ENCODE measurements at regions not wholly inside any gene's neighbourhood (a gene's known extent, or its start where the extent isn't known, plus 50 kb on each side); places are given as distances from the start of the nearest gene placed in this dataset.
"Not testable (repeated sequence)": the region's sequence is repeated elsewhere in the genome, so short reads cannot be mapped to it uniquely, and the experiment has no call there.

DNA sequence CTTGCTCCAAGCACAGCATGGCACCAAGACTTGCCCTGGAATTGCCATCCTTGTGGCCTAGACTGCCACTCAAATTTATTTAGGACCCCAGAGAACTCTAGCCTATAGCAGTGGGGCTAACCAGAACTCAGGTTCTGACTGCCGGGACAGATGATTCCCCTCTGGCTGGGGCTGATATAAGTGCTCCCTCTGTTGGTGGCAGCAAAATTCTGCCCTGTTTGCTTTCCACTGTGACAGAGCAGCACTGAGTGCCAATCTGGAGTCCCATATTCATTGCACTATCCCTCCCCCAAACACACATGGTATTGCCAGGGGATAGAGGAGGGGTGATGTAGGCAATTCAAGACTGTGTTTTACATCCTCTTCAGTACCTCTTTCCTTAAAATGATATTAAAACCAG, 1081.9 kb downstream of the FAT4 start:
- intact Hi-C loops (cut with DNase I; ENCODE audit: low total_unique reads): no loop called here
- H3K4me3 ChIP-seq (ENCODE audit: low read depth, poor library complexity, severe bottlenecking): peak overlapping the region; percentile 14
- no peak for DNase-seq (ENCODE audit: low spot score in 2 of 2)
- no peak for TF ChIP-seq POLR2A (IDR thresholded peaks at IDR 0.05)
- 94 to 100% methylated on average over 1 of the region's 1 CpG for WGBS, 2 donors

DNA sequence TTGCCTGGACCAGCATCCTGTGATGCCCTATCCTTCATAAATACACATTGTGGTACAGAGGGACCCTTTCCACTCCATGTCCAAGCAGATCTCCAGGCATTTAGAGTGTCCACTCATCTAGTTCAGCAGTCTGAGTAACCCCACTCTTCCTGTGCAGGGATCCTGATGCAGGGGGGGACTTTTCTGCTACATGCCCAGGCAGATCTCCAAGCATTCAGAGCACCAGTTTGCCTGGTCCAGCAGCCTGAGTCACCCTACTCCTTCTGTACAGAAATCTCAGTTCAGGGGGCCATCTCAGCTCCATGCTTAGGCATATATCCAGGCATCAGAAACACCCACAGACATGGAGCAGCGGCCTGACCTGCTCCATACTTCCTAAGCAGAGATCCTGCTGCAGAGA, 1089.8 kb downstream of the FAT4 start:
- intact Hi-C loops (cut with DNase I; ENCODE audit: low total_unique reads): no loop called here
- 40 to 91% methylated on average over 1 of the region's 1 CpG for WGBS, 2 donors
- H3K4me3 ChIP-seq (ENCODE audit: low read depth, poor library complexity, severe bottlenecking): no peak overlapping the region
- TF ChIP-seq POLR2A (IDR thresholded peaks at IDR 0.05): no peak
- TF ChIP-seq, protein P1, sequence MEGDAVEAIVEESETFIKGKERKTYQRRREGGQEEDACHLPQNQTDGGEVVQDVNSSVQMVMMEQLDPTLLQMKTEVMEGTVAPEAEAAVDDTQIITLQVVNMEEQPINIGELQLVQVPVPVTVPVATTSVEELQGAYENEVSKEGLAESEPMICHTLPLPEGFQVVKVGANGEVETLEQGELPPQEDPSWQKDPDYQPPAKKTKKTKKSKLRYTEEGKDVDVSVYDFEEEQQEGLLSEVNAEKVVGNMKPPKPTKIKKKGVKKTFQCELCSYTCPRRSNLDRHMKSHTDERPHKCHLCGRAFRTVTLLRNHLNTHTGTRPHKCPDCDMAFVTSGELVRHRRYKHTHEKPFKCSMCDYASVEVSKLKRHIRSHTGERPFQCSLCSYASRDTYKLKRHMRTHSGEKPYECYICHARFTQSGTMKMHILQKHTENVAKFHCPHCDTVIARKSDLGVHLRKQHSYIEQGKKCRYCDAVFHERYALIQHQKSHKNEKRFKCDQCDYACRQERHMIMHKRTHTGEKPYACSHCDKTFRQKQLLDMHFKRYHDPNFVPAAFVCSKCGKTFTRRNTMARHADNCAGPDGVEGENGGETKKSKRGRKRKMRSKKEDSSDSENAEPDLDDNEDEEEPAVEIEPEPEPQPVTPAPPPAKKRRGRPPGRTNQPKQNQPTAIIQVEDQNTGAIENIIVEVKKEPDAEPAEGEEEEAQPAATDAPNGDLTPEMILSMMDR (IDR thresholded peaks at IDR 0.05): no peak
- no peak for DNase-seq (ENCODE audit: low spot score in 2 of 2)

DNA sequence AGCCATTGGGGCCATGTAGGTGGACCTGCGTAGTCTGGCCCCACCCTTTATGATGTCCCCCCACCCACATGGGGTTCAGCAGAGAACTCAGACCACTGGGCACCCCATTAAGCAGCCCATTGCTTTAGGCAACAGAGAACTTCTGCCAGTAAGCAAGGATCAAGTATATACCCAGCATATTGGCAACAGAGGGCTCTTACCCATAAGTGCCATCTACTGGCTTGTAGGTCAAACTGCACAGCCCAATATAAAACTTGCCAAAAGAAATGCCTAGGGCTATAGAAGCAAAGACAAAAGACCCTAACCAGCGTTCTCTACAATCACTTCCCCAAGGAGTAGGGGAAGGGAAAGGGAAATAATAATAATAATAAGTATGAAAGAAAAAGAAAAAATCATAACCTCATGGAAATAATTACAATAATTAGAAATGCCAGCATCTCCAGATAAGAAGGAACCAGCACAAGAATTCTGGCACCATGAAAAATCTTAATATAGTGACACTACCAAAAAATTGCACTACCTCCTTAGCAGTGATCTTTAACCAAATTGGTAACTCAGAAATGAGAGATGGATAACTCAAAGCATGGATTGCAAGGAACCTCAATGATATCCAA, 1090.7 kb downstream of the FAT4 start:
- no peak for DNase-seq (ENCODE audit: low spot score in 2 of 2)
- no peak overlapping the region for H3K4me3 ChIP-seq (ENCODE audit: low read depth, poor library complexity, severe bottlenecking)
- intact Hi-C loops (cut with DNase I; ENCODE audit: low total_unique reads): no loop called here
- TF ChIP-seq, protein P1 (IDR thresholded peaks at IDR 0.05): no peak
- TF ChIP-seq POLR2A (IDR thresholded peaks at IDR 0.05): no peak
- WGBS, 2 donors: 66 to 69% methylated on average over 2 of the region's 2 CpGs

DNA sequence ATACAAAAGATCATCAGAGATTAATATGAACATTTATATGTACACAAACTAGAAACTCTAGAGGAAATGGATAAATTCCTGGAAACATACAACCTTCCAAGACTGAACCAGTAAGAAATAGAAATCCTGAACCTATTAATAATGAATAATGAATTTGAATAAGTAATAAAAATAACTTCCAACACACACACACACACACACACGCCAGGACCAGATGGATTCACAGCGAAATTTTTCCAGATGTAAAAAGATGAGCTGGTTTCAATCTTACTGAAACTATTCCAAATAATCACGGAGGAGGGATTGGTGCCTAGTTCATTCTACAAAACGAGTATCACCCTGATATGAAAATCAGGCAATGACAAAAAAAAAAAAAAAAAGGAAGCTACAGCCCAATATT, 1095.0 kb downstream of the FAT4 start:
- intact Hi-C loops (cut with DNase I; ENCODE audit: low total_unique reads): no loop called here
- TF ChIP-seq, protein P1 (IDR thresholded peaks at IDR 0.05): no peak
- no peak for TF ChIP-seq POLR2A (IDR thresholded peaks at IDR 0.05)
- H3K4me3 ChIP-seq (ENCODE audit: low read depth, poor library complexity, severe bottlenecking): no peak overlapping the region
- DNase-seq (ENCODE audit: low spot score in 2 of 2): no peak
- WGBS, 2 donors: 58 to 68% methylated on average over 4 of the region's 4 CpGs

DNA sequence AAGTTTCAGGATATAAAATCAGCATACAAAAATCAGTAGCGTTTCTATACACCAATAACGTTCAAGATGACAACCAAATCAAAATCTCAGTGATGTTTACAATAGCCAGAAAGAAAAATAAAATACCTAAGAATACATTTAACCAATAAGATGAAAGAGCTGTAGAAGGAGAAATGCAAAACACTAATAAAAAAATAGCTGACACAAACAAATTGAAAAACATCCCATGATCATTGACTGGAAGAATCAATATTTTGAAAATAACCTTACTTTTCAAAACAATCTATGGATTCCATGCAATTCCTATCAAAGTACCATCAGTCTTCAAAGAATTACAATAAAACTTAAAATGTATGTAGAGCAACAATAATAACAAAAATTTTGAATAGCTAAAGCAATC, 1096.3 kb downstream of the FAT4 start:
- no peak for DNase-seq (ENCODE audit: low spot score in 2 of 2)
- 77 to 95% methylated on average over 2 of the region's 2 CpGs for WGBS, 2 donors
- intact Hi-C loops (cut with DNase I; ENCODE audit: low total_unique reads): no loop called here
- TF ChIP-seq, protein P1 (IDR thresholded peaks at IDR 0.05): no peak
- TF ChIP-seq POLR2A (IDR thresholded peaks at IDR 0.05): no peak
- H3K4me3 ChIP-seq (ENCODE audit: low read depth, poor library complexity, severe bottlenecking): no peak overlapping the region

DNA sequence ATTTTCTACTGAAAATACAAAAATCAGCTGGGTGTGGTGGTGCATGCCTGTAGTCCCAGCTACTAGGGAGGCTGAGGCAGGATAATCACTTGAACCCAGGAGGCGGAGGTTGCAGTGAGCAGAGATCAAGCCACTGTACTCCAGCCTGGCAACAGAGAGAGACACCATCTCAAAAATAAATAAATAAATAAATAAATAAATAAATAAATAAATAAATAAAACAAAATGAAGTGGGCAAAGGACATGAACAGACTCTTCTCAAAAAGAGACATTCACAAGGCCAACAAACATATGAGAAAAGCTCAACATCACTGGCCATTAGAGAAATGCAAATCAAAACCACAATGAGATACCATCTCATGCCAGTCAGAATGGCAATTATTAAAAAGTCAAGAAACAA, 1097.6 kb downstream of the FAT4 start:
- WGBS, 2 donors: 100% methylated on average over 1 of the region's 1 CpG
- H3K4me3 ChIP-seq (ENCODE audit: low read depth, poor library complexity, severe bottlenecking); DNase-seq (ENCODE audit: low spot score in 2 of 2); intact Hi-C loops (cut with DNase I; ENCODE audit: low total_unique reads): not testable (repeated sequence)

DNA sequence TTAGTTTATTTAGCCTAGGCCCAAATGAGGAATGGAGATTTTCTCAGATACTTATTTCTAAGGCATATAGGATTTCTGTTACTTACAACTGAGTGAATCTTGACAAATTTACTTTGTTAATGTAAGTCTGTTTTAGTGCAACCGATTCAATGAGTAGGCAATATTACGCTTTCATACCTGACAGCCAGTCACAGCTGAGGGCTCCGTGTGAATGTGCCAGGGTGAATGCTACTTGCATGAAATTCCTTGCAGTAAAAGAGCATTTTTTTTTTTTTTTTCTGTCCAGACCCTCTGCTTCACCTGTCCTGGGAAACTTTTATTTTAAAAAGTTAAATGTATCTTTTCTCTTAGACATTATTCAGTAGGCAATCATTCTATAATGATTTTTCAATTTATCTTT, 1100.0 kb downstream of the FAT4 start:
- intact Hi-C loops (cut with DNase I; ENCODE audit: low total_unique reads): no loop called here
- TF ChIP-seq, protein P1 (IDR thresholded peaks at IDR 0.05): no peak
- TF ChIP-seq POLR2A (IDR thresholded peaks at IDR 0.05): no peak
- 68 to 71% methylated on average over 3 of the region's 3 CpGs for WGBS, 2 donors
- no peak for DNase-seq (ENCODE audit: low spot score in 2 of 2)
- no peak overlapping the region for H3K4me3 ChIP-seq (ENCODE audit: low read depth, poor library complexity, severe bottlenecking)

All from lower leg skin (tissue), 4 donors.